NCI-H460 (cell line): ENCODE measurements at regions not wholly inside any gene's neighbourhood (a gene's known extent, or its start where the extent isn't known, plus 50 kb on each side); places are given as distances from the start of the nearest gene placed in this dataset.
"Not testable (repeated sequence)": the region's sequence is repeated elsewhere in the genome, so short reads cannot be mapped to it uniquely, and the experiment has no call there.

ENCODE experiments used
- DNase-seq: peaks from one replicate; pipeline ENCODE4 v3.0.0-alpha.2; 2016; ENCODE audit warnings: low read depth; ENCODE audit errors: extremely low read depth

DNA sequence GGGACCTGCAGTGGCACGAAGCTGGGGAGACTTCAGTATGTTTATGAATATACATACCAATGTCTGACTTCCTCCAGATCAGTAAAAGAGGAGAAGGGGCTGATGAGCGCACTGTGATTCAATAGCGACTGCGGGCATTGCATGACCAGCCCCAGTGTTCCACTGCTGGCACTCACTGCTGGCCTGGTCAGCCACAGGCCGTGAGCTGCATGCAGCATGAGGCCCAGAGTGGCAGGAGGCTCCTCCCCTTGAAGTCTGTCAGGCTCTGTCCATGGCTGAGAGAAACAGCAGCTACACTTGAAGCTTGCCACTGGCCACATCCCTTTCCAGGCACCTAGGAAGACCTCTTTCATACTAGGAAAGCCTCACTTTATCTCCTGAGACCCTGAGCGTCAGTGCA, 265.9 kb upstream of the CDYL start:
- DNase-seq: no peak

DNA sequence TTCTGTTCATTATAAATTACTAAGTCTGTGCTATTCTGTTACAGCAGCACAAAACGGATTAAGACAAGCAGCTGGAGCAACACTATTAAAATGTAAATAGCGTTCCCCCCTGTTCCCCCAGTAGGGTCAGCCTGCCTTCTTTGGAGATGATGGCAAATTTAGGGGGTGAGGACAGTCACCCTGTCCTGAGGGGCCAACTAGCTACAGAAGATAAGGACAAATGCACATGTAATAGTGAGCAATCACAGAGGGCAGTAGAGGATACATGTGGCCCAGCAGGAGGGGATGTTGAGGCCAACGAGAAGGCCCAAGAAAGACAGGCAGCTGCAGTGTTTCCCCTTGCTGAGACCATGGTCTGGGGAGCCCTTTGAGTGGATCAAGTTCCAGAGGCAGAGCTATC, 266.7 kb upstream of the CDYL start:
- no peak for DNase-seq

- no peak for DNase-seq
These were observed 269.4 kb upstream of the CDYL start for GRCh38 chr6:4506792-4507191.

DNA sequence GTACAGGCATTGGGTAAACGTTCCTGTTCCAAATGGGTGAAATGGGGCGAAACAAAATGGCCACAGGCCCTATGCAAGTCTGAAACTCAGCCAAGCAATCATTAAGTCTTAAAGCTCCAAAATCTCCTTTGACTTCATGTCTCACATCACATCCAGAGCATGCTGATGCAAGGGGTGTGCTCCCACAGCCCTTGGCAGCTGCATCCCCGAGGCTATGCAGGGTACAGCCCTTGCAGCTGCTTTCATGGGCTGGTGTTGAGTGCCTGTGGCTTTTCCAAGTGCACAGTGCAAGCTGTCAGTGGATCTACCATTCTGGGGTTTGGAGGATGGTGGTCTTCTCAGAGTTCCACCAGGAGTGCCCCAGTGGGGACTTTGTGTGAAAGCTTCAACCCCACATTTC, 270.0 kb upstream of the CDYL start:
- no peak for DNase-seq

GRCh38 chr6:4504700-4505099, 271.5 kb upstream of the CDYL start:
- DNase-seq: no peak

- DNase-seq: no peak
These were observed 272.5 kb upstream of the CDYL start for GRCh38 chr6:4503700-4504099.

DNA sequence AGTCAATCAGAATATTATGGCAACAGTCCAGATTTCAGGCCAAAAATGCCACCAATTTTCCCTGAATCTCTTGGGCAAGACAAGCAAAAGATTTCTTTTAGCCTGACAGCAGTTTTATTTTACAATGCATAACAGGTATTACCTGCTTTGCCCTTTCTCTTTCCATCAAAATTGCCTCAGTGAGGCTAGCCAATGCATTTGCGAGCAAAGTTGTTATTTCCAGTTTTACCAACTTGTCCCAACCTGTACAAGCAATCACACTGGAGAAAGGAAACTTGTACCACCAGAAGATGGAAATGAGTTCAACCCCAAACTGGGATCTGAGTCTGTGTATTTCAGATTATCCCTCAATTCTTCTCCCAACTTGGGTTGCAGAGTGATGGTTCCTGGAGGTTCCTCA, 279.9 kb upstream of the CDYL start:
- no peak for DNase-seq

GRCh38 chr6:4491501-4492260, 284.5 kb upstream of the CDYL start:
- no peak for DNase-seq

- DNase-seq: no peak
These were observed 286.7 kb upstream of the CDYL start for GRCh38 chr6:4489538-4489937.

GRCh38 chr6:4488389-4488788, 287.8 kb upstream of the CDYL start:
- DNase-seq: no peak

DNA sequence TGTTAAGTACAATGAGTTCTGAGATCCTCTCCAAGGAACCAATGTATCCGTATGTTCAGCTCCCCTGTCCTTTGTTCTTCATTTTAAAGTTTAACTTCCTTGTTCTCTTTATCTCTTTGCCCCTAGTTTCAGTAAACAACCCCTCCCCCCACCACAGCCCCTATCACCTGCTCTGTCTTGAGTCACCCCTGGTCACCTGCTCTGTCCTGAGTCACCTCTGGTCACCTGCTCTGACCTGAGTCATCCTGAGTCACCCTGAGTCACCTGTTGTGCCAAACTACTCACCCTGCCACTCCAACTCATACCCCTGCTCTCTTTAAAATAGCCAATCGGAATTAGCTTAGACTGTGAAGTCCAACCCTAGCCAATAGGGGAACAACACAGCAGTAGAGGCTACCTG, 288.7 kb upstream of the CDYL start:
- DNase-seq: no peak

- no peak for DNase-seq
These were observed 289.5 kb upstream of the CDYL start for GRCh38 chr6:4486568-4487315.

- no peak for DNase-seq
These were observed 290.5 kb upstream of the CDYL start for GRCh38 chr6:4485735-4486134.

GRCh38 chr6:4482461-4482860, 293.7 kb upstream of the CDYL start:
- DNase-seq: no peak

GRCh38 chr6:4480788-4481735, 295.1 kb upstream of the CDYL start:
- DNase-seq: no peak

GRCh38 chr6:4478098-4478497, 298.1 kb upstream of the CDYL start:
- no peak for DNase-seq

DNA sequence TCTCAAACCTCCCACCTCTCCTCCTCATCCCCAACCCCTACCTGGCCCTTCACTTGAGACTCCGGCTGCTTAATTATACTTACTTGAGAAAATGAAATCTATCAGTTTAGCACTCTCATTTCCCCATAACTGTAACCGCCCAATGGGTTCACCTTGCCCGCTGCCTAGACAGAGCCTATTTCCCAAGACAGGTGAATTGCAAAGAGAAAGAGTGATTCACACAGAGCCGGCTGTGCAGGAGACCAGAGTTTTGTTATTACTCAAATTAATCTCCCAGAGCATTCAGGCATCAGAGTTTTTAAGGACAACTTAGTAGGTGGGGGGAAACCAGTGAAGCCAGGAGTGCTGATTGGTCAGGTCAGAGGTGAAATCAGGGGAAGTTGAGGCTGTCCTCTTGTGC, 301.4 kb upstream of the CDYL start:
- no peak for DNase-seq

- no peak for DNase-seq
These were observed 303.1 kb upstream of the CDYL start for GRCh38 chr6:4472969-4473642.

- DNase-seq: no peak
These were observed 304.0 kb upstream of the CDYL start for GRCh38 chr6:4472222-4472621.

- DNase-seq: not testable (repeated sequence)
These were observed 304.7 kb upstream of the CDYL start for GRCh38 chr6:4471515-4471914.
